GM23338 (cell line): ENCODE measurements at regions not wholly inside any gene's neighbourhood (a gene's known extent, or its start where the extent isn't known, plus 50 kb on each side); places are given as distances from the start of the nearest gene placed in this dataset.

Experiments
- ATAC-seq: fragments of 200-7000 bp; cut with Tn5 transposase; 3 replicates; pipeline ENCODE4 v1.9.1; 2020
- DNase-seq: peaks from one replicate; pipeline ENCODE4 v3.0.0-alpha.2; 2015; ENCODE audit warnings: low spot score
- H2AFZ ChIP-seq: fragments of 200-600 bp; sonication (generic); 2 replicates; pipeline ENCODE4 v1.8.0; 2016; ENCODE audit warnings: antibody characterized with exemption, mild to moderate bottlenecking, moderate library complexity
- H3F3A ChIP-seq: fragments of 200-600 bp; sonication (generic); replicated peaks from 2 replicates; pipeline ENCODE4 v1.8.0; 2017; ENCODE audit warnings: antibody characterized with exemption, mixed run types, low read depth
- H3K27ac ChIP-seq: fragments of 200-600 bp; sonication (generic); 2 replicates; pipeline ENCODE4 v1.6.1; 2016; ENCODE audit warnings: low read depth
- H3K27me3 ChIP-seq: fragments of 200-600 bp; sonication (generic); 2 replicates; pipeline ENCODE4 v1.8.0; 2016; ENCODE audit warnings: mild to moderate bottlenecking, mixed run types, moderate library complexity; ENCODE audit not compliant: insufficient read depth
- H3K36me3 ChIP-seq: fragments of 200-600 bp; sonication (generic); 2 replicates; pipeline ENCODE4 v1.8.0; 2016; ENCODE audit warnings: mild to moderate bottlenecking; ENCODE audit not compliant: insufficient read depth
- H3K4me1 ChIP-seq: fragments of 200-600 bp; sonication (generic); 2 replicates; pipeline ENCODE4 v1.8.0; 2016; ENCODE audit warnings: mild to moderate bottlenecking, moderate library complexity; ENCODE audit not compliant: insufficient read depth
- H3K4me2 ChIP-seq: fragments of 200-600 bp; sonication (generic); 2 replicates; pipeline ENCODE4 v1.7.1; 2017; ENCODE audit warnings: mixed run types
- H3K4me3 ChIP-seq: fragments of 200-600 bp; sonication (generic); 2 replicates; pipeline ENCODE4 v1.6.1; 2016; ENCODE audit warnings: mixed run types
- H3K79me2 ChIP-seq: fragments of 200-600 bp; sonication (generic); replicated peaks from 2 replicates; pipeline ENCODE4 v1.8.0; 2017; ENCODE audit warnings: mild to moderate bottlenecking; ENCODE audit not compliant: insufficient read depth
- H3K9me2 ChIP-seq: fragments of 200-600 bp; sonication (generic); 2 replicates; pipeline ENCODE4 v1.8.0; 2017; ENCODE audit not compliant: insufficient read depth
- H4K20me1 ChIP-seq: fragments of 200-600 bp; sonication (generic); replicated peaks from 2 replicates; pipeline ENCODE4 v1.8.0; 2017; ENCODE audit warnings: mild to moderate bottlenecking; ENCODE audit not compliant: insufficient read depth
- H3K27ac Mint-ChIP-seq: 2 replicates; pipeline ENCODE4 v1.8.0; 2020; ENCODE audit warnings: inconsistent platforms, mild to moderate bottlenecking, moderate library complexity, mixed read lengths
- H3K27me3 Mint-ChIP-seq: 3 replicates; pipeline ENCODE4 v1.8.0; 2022; ENCODE audit warnings: low read depth, mild to moderate bottlenecking, moderate library complexity, mixed read lengths, inconsistent platforms; ENCODE audit not compliant: insufficient read depth, poor library complexity
- H3K36me3 Mint-ChIP-seq: 3 replicates; pipeline ENCODE4 v1.8.0; 2021; ENCODE audit warnings: low read depth, mild to moderate bottlenecking, inconsistent platforms, moderate library complexity, mixed read lengths
- H3K4me1 Mint-ChIP-seq: 3 replicates; pipeline ENCODE4 v1.8.0; 2020; ENCODE audit warnings: mild to moderate bottlenecking, inconsistent platforms, mixed read lengths
- H3K4me3 Mint-ChIP-seq: 3 replicates; pipeline ENCODE4 v1.8.0; 2021; ENCODE audit warnings: moderate library complexity, mild to moderate bottlenecking, inconsistent platforms, mixed read lengths
- H3K9me3 Mint-ChIP-seq: 3 replicates; pipeline ENCODE4 v1.8.0; 2020; ENCODE audit warnings: moderate library complexity, mild to moderate bottlenecking, inconsistent platforms, mixed read lengths
- CREB1 ChIP-seq: fragments of 250-450 bp; sonication (Bioruptor Pico); IDR thresholded peaks from 2 replicates; pipeline ENCODE4 v1.5.0; 2020; ENCODE audit warnings: low read depth, mild to moderate bottlenecking, moderate library complexity
- CTCF ChIP-seq, 2 experiments: fragments of 200-600 bp in 1 of 2; sonication (generic) in 1 of 2; conservative IDR thresholded peaks; 2 replicates each; pipeline versions ENCODE4 v1.5.1 to v1.6.1; 2016 to 2017; ENCODE audit warnings: antibody characterized with exemption in 2 of 2, low read depth in 2 of 2, mild to moderate bottlenecking in 2 of 2, moderate library complexity in 1 of 2
- ETS1 ChIP-seq: IDR thresholded peaks from 2 replicates; pipeline ENCODE4 v1.6.1; 2016; ENCODE audit warnings: antibody characterized with exemption
- EZH2 ChIP-seq: fragments of 200-600 bp; sonication (generic); IDR thresholded peaks from one replicate; pipeline ENCODE4 v1.8.0; 2017; ENCODE audit warnings: antibody characterized with exemption, mild to moderate bottlenecking, low read depth; ENCODE audit not compliant: unreplicated experiment
- EZH2phosphoT487 ChIP-seq: fragments of 200-600 bp; sonication (generic); IDR thresholded peaks from one replicate; pipeline ENCODE4 v1.8.1; 2018; ENCODE audit warnings: antibody characterized with exemption; ENCODE audit not compliant: unreplicated experiment
- JUNB ChIP-seq: IDR thresholded peaks from one replicate; pipeline ENCODE4 v1.6.1; 2016; ENCODE audit warnings: antibody characterized with exemption; ENCODE audit not compliant: unreplicated experiment
- NANOG ChIP-seq: IDR thresholded peaks from 2 replicates; pipeline ENCODE4 v1.6.1; 2016; ENCODE audit warnings: antibody characterized with exemption, borderline replicate concordance
- POLR2AphosphoS5 ChIP-seq: IDR thresholded peaks from 2 replicates; pipeline ENCODE4 v1.6.1; 2016; ENCODE audit warnings: antibody characterized with exemption, low read depth
- REST ChIP-seq: IDR thresholded peaks from one replicate; pipeline ENCODE4 v1.6.1; 2018; ENCODE audit warnings: antibody characterized with exemption; ENCODE audit not compliant: unreplicated experiment
- STAT1 ChIP-seq: IDR thresholded peaks from one replicate; pipeline ENCODE4 v1.6.1; 2016; ENCODE audit warnings: antibody characterized with exemption; ENCODE audit not compliant: unreplicated experiment
- ZNF114 ChIP-seq: fragments of 250-450 bp; sonication (Bioruptor Pico); IDR thresholded peaks from 2 replicates; pipeline ENCODE4 v1.5.0; 2020; ENCODE audit warnings: mild to moderate bottlenecking, moderate library complexity
- ZNF331 ChIP-seq: fragments of 250-450 bp; sonication (Bioruptor Pico); IDR thresholded peaks from 2 replicates; pipeline ENCODE4 v1.5.0; 2020; ENCODE audit warnings: low read depth, mild to moderate bottlenecking, moderate library complexity
- ZNF462 ChIP-seq: fragments of 250-450 bp; sonication (Bioruptor Pico); IDR thresholded peaks from 2 replicates; pipeline ENCODE4 v1.5.0; 2020; ENCODE audit warnings: mild to moderate bottlenecking, moderate library complexity

- Histone ChIP-seq H3K4me1 (peaks cover 6% of the 10 kb centered on the region; the same call in 1 of the 2 replicates), H3K79me2 (no peaks in the 10 kb centered on the region), H3F3A (no peaks in the 10 kb centered on the region), H3K36me3 (no peaks in the 10 kb centered on the region), H3K27ac (no peak overlapping the region), H3K27me3 (no peaks in the 10 kb centered on the region), H3K4me2 (no peak overlapping the region), H3K4me3 (no peak overlapping the region), H3K9me2 (no peaks in the 10 kb centered on the region), H2AFZ (no peak overlapping the region), H4K20me1 (no peaks in the 10 kb centered on the region)
- ATAC-seq (no peak), DNase-seq (no peak)
- H3K27me3 Mint-ChIP-seq: no peaks in the 10 kb centered on the region
- H3K27ac Mint-ChIP-seq: no peak overlapping the region; the same call in 1 of the 2 replicates
- H3K4me3 Mint-ChIP-seq: no peak overlapping the region
- H3K4me1 Mint-ChIP-seq: peaks cover 3% of the 10 kb centered on the region; the same call in 1 of the 3 replicates
- H3K9me3 Mint-ChIP-seq: no peaks in the 10 kb centered on the region
- TF ChIP-seq CTCF (conservative IDR thresholded peaks at IDR 0.05; ENCODE audit: low read depth in 2 of 2) (no peak), POLR2AphosphoS5 (no peak), JUNB (no peak), EZH2phosphoT487 (no peak), CREB1 (CRISPR knock-in tag) (no peak), REST (no peak), STAT1 (no peak), EZH2 (no peak), ZNF331 (CRISPR knock-in tag) (no peak), NANOG (no peak), ZNF114 (no peak), ETS1 (no peak), ZNF462 (CRISPR knock-in tag) (no peak)
- no peaks in the 10 kb centered on the region for H3K36me3 Mint-ChIP-seq
Observed at GRCh38 chr4:114758066-114758465, 159.5 kb downstream of the UGT8 start.
